MM.1S (cell line): ENCODE measurements at regions not wholly inside any gene's neighbourhood (a gene's known extent, or its start where the extent isn't known, plus 50 kb on each side); places are given as distances from the start of the nearest gene placed in this dataset.

Source experiments
- EZH2 ChIP-seq: fragments of 300-600 bp; sonication (generic); optimal IDR thresholded peaks from 2 replicates; pipeline ENCODE3; 2017; ENCODE audit warnings: low read depth, mild to moderate bottlenecking, antibody characterized with exemption, low read length, mixed read lengths
- TF ChIP-seq, protein P1 (sequence below): fragments of 300-600 bp; sonication (generic); IDR thresholded peaks from 2 replicates; pipeline ENCODE4 v1.5.1; 2016; ENCODE audit warnings: antibody characterized with exemption, low read length, mixed read lengths

DNA sequence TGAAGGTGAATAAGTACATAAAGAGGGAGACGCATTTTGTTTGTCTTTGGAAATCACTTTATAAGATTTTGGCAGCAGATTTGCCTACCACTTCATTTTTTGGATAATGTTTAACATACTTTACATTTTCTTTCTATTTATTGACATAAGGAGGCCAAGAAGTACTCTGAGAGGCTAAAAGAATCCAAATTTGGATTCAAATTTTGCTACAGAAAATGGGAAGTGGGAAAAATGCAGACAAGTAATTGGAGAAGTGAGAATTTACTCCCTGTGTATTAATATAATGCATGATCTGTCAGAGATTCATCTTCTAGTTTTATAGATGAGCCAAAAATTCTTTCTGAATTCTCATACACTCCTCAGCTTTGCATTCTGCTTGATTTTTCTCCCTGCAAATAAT lies 411.2 kb upstream of the CTNND2 start:
- TF ChIP-seq, protein P1, sequence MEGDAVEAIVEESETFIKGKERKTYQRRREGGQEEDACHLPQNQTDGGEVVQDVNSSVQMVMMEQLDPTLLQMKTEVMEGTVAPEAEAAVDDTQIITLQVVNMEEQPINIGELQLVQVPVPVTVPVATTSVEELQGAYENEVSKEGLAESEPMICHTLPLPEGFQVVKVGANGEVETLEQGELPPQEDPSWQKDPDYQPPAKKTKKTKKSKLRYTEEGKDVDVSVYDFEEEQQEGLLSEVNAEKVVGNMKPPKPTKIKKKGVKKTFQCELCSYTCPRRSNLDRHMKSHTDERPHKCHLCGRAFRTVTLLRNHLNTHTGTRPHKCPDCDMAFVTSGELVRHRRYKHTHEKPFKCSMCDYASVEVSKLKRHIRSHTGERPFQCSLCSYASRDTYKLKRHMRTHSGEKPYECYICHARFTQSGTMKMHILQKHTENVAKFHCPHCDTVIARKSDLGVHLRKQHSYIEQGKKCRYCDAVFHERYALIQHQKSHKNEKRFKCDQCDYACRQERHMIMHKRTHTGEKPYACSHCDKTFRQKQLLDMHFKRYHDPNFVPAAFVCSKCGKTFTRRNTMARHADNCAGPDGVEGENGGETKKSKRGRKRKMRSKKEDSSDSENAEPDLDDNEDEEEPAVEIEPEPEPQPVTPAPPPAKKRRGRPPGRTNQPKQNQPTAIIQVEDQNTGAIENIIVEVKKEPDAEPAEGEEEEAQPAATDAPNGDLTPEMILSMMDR, result no peak
- no peak for TF ChIP-seq EZH2
